Omental fat pad (tissue), 3 donors: ENCODE measurements at regions not wholly inside any gene's neighbourhood (a gene's known extent, or its start where the extent isn't known, plus 50 kb on each side); places are given as distances from the start of the nearest gene placed in this dataset.

Source experiments
- ATAC-seq: fragments of 150-250 bp; one replicate; pipeline ENCODE4 v1.9.1; 2016; ENCODE audit warnings: mild to moderate bottlenecking, moderate library complexity; ENCODE audit not compliant: low FRiP score
- DNase-seq: peaks from one replicate; pipeline ENCODE4 v3.0.0-alpha.2; 2019; ENCODE audit warnings: low spot score
- TF ChIP-seq, protein P1 (sequence below), 3 donors: fragments of 450-650 bp; IDR thresholded peaks; one replicate each; pipeline ENCODE4 v1.5.1; 2016 to 2017; ENCODE audit warnings: antibody characterized with exemption in 3 of 3, mild to moderate bottlenecking in 3 of 3, moderate library complexity in 2 of 3

DNA sequence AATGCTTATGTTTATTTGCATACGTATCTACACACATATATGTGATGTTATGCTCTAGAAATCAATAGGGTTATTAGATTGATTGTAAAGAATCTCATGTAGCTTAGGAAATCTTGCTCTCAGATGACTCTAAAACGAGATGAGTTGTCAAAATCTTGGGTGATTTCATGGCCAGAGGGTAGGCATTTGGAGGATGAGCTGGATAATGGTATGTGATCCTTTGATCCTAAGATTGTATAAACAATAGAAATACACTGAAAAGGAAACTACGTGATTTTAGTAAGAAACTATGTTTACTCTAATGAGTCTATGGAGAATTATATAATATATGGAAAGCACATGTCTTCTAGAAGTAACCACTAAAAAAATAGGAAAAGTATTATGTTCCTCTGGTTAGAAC lies 676.6 kb downstream of the NSUN3 start:
- DNase-seq, result no peak
- ATAC-seq, result no peak
- TF ChIP-seq, protein P1, sequence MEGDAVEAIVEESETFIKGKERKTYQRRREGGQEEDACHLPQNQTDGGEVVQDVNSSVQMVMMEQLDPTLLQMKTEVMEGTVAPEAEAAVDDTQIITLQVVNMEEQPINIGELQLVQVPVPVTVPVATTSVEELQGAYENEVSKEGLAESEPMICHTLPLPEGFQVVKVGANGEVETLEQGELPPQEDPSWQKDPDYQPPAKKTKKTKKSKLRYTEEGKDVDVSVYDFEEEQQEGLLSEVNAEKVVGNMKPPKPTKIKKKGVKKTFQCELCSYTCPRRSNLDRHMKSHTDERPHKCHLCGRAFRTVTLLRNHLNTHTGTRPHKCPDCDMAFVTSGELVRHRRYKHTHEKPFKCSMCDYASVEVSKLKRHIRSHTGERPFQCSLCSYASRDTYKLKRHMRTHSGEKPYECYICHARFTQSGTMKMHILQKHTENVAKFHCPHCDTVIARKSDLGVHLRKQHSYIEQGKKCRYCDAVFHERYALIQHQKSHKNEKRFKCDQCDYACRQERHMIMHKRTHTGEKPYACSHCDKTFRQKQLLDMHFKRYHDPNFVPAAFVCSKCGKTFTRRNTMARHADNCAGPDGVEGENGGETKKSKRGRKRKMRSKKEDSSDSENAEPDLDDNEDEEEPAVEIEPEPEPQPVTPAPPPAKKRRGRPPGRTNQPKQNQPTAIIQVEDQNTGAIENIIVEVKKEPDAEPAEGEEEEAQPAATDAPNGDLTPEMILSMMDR (IDR thresholded peaks at IDR 0.05), result no peak

DNA sequence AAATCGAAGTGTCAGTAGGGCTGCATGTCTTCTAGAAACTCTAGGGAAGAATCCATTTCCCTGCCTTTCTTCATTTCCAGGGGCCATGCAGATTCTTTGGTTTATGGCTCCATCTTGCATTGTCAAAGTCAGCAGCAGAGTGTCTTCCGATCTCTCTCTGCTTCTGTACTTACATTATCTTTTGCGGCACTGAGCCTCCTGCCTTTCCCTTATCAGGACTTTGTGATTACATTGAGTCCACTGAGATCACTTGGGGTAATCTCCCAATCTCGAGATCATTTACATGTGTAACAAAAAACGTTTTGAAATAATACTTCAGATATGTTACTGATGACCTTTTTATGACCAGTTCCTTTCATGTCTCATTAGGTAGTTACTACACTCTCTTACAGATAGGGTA lies 695.9 kb downstream of the NSUN3 start:
- DNase-seq (no peak), ATAC-seq (no peak)
- TF ChIP-seq, protein P1 (IDR thresholded peaks at IDR 0.05), result no peak

DNA sequence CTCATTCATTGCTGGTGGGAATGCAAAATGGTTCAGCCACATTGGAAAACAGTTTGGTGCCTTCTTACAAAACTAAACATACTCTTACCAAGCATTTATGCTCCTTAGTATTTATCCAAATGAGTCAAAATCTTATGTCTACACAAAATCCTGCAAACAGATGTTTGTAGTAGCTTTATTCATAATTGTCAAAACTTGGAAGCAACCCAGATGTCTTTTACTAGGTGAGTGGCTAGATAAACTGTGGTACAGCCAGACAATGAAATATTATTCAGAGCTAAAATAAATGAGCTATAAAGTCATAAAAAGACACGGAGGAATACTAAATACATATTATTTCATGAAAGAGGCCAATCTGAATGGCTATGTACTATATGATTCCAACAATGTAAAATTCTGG lies 709.5 kb downstream of the NSUN3 start:
- ATAC-seq, result no peak

DNA sequence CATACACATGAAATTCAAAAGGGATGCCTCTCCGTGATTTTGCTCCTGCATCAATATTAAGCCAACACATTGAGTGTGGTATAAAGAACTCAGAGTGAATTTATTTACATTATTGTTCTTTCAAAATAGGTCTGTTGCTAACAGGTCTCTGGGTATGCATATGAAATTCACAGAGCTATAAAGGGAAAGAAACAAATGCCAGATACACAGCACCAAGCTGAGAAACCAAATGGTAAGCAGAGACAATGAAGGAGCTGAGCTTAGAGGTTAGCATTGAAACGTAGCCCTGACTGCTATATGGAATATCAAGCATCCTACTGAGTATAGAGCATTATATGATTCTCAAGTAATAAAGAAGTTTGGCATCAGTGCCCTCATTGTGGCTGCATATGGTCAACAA lies 712.9 kb downstream of the NSUN3 start:
- no peak for ATAC-seq
- TF ChIP-seq, protein P1 (IDR thresholded peaks at IDR 0.05), result no peak
- DNase-seq, result no peak

More for the DNA sequence above, 709.5 kb downstream of the NSUN3 start:
- TF ChIP-seq, protein P1 (IDR thresholded peaks at IDR 0.05), result no peak
- DNase-seq, result no peak

DNA sequence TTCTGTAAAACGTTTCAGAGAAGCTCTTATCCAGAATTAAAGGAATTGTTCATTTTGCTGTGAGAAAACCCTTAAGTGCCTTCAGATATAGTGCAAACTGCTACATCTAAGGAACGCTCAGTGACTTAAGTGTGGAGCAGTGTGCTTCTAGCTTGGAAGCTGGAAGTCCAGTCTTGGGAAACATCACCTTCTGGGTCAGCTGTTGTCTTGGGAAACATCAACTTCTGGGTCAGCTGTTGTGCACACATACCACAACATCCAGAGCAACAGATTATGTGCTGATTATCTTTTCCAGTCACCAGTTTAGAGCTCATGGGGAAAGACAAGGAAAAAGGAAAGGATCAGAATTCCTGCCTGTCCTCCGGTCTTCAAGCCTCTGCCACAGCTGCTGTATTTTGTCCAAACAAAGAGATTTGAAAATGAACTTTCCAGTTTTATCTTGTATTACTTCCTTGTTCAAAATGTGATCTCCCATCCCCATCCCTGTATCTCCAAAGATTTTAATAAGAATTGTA lies 713.6 kb downstream of the NSUN3 start:
- no peak for ATAC-seq
- no peak for DNase-seq
- TF ChIP-seq, protein P1 (IDR thresholded peaks at IDR 0.05), result no peak

DNA sequence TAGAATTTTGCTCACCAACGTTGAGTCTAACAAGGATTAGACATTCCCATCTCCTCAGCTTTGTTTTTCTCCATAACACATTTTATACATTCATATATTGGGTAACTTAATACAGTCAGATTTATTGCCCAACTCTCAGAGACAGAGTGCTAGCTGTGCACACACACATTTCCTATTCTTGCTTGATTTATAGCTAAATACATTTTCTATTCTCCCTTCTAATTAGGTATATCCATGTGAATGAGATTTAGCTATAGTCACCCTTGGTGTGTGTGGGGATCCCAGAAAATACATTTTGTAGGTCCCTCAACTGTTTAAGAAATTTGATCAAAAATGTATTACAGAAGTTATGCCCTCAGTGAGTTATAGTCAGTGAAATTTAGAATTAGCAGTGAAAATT lies 715.4 kb downstream of the NSUN3 start:
- DNase-seq, result no peak
- TF ChIP-seq, protein P1 (IDR thresholded peaks at IDR 0.05), result no peak
- ATAC-seq, result no peak

DNA sequence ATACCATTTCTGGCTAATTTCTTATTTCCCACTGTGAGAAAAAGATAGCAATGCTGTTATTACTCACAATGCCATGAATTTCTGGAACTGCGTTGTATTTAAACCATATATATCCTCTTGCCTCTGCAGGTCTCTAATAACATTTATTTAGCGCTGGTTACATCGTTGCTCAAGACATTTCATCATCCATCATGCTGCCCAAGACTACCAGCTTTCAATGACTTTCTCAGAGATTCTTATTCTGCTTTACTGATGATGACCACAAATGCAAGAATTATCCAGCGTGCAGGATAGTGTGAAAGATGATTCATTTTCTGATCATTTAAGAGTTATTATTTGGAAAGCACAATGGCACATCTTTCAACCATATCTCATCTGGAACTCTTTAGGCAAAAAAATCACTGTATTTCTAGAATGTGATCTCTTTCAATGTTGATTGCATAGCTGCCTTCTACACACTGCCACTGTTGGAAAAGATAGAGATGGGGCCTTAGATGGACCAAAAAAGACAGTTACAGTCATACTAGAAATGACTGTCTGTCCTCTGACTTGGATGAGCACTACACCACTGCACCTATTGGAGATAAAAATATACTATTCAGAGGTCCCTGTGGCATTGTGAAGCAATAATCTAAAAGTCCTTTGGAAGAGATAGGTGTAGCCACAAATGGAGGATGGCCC lies 716.1 kb downstream of the NSUN3 start:
- DNase-seq (no peak), ATAC-seq (no peak)

More for the DNA sequence above, 716.1 kb downstream of the NSUN3 start:
- TF ChIP-seq, protein P1 (IDR thresholded peaks at IDR 0.05), result no peak
